ENCODE measurements at regions not wholly inside any gene's neighbourhood (a gene's known extent, or its start where the extent isn't known, plus 50 kb on each side); places are given as distances from the start of the nearest gene placed in this dataset.
"Not testable (repeated sequence)": the region's sequence is repeated elsewhere in the genome, so short reads cannot be mapped to it uniquely, and the experiment has no call there.

- no peak for DNase-seq
Measured at GRCh38 chr7:356691-357462, 66.9 kb downstream of the FOXL3 start.

GRCh38 chr7:357531-358209 lies 67.7 kb downstream of the FOXL3 start:
- DNase-seq, result no peak

GRCh38 chr7:358352-358751 lies 68.4 kb downstream of the FOXL3 start:
- DNase-seq, result no peak

DNA sequence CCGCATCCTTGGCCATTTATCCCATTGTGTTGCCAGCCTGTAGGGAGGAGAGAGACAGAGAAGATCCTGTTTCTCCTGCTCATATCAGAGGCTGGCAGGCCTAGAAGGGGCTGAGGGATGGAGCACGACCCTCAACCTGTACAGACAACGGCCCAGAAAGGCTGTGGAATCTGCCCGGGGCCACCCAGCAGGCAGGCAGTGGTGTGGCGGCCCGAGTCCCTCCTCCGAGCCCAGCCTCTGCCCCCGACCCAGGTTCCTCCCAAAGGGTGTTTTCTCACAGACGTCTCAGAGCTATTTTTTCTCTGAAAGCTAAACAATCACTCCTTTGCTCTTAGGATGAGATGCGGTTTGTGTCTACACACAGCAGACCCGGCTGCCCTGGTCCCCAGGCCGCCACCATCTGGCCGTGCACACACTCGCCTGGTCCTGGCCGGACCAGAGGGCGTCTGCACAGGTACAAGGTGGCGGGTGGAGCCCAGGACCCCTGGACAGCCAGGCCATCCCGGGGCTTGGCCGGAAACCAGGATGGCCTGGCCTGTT lies 69.3 kb downstream of the FOXL3 start:
- DNase-seq, result no peak

- DNase-seq, result peak; percentile 62
Measured at GRCh38 chr7:359766-360361, 69.9 kb downstream of the FOXL3 start.

DNA sequence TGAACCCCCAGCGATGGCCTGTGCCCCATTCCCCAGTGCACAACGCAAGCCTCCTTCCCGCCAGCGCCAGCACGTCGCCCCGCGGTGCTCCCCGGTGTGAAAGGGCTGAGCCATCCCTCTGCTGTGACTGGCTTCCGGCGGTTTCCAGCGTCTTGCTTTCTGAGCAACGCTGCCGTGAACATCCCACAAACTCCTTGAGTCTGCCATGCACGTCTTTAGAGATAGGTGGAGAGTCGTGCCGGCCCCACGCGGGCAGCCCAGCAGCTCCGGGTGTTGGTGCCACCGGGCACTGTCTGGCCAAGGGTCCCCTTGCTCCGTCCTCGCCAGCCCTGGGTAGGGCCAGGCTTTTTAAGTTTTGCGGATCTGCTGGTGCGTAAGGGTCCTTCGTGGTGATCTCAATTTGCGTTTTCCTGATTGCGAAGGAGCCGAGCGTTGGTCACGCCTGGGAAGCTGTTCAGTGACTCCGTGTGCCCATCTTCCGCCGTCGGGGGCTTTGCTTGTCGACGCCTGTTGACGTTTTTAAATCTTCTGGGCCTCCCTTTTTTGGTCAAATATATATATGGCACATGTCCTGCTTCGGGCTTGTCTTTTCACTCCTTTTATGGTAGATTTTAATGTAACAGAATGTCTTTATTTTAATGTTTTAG lies 70.6 kb downstream of the FOXL3 start:
- no peak for DNase-seq

- not testable (repeated sequence) for DNase-seq
Measured at GRCh38 chr7:361182-361581, 71.2 kb downstream of the FOXL3 start.

GRCh38 chr7:361680-362401 lies 71.9 kb downstream of the FOXL3 start:
- no peak for DNase-seq

- no peak for DNase-seq
Measured at GRCh38 chr7:362402-363096, 72.6 kb downstream of the FOXL3 start.

GRCh38 chr7:363626-364025 lies 73.7 kb downstream of the FOXL3 start:
- no peak for DNase-seq

- DNase-seq, result no peak
Measured at GRCh38 chr7:364536-364935, 74.6 kb downstream of the FOXL3 start.

GRCh38 chr7:365593-365992 lies 75.6 kb downstream of the FOXL3 start:
- no peak for DNase-seq

- no peak for DNase-seq
Measured at GRCh38 chr7:366161-366803, 76.3 kb downstream of the FOXL3 start.

GRCh38 chr7:367351-367901 lies 77.5 kb downstream of the FOXL3 start:
- DNase-seq, result no peak

GRCh38 chr7:368651-369475 lies 78.9 kb downstream of the FOXL3 start:
- DNase-seq, result no peak

DNA sequence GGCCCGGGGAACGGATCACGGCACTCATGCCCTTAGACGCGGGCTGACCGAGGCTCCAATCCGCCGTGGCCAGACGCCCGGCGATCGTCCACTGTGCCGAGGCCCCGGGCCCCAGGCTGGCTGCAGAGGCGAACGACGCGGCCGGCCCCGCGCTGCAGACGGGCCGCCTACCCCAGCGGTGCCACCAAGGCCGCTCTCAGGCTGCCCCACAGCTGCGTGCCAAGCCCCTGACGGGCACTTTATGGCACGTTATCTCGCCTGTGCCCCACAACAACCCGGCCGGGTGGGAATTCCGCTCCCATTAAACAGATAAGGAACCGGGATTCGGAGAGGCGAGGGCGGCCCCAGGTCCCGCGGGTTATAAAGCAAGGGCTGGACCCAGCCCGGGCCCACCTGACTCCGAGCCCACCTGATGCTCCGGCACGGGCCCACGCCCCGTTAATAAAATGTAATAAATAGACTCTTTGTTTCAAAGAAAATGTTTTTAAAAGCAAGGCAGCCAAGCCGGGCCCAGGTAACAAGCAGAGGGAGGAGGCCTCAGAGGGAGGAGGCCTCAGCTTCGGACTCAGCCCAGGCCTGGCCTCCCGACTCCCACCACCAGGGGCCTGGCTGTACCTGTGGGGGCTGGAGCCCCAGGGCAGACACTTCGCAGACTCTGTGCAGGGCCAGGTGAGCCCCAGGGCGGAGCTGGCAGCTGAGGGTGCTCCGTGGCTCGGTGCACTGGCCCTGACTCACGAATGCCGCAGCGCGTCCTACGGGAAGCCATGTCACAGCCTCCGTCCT lies 79.7 kb downstream of the FOXL3 start:
- DNase-seq, result peak; percentile 17

GRCh38 chr7:370259-370625 lies 80.3 kb downstream of the FOXL3 start:
- peak; percentile 6 for DNase-seq

- DNase-seq, result no peak
Measured at GRCh38 chr7:370775-371118, 80.8 kb downstream of the FOXL3 start.

- peak; percentile 18 for DNase-seq
Measured at GRCh38 chr7:371119-371778, 81.3 kb downstream of the FOXL3 start.
